ENCODE measurements at regions not wholly inside any gene's neighbourhood (a gene's known extent, or its start where the extent isn't known, plus 50 kb on each side); places are given as distances from the start of the nearest gene placed in this dataset.

GRCh38 chr1:5410652-5411051 lies 581.6 kb downstream of the NPHP4 start:
- no peak overlapping the region for H3K4me3 Mint-ChIP-seq
- H3K27me3 Mint-ChIP-seq (ENCODE audit: low read depth), result peaks cover 4% of the 10 kb centered on the region
- H3K36me3 Mint-ChIP-seq (ENCODE audit: low read depth), result no peaks in the 10 kb centered on the region
- peaks cover 21% of the 10 kb centered on the region for H3K9me3 Mint-ChIP-seq
- peaks cover 2% of the 10 kb centered on the region for H3K4me1 Mint-ChIP-seq (ENCODE audit: low read depth)
- no peak overlapping the region for H3K27ac Mint-ChIP-seq

DNA sequence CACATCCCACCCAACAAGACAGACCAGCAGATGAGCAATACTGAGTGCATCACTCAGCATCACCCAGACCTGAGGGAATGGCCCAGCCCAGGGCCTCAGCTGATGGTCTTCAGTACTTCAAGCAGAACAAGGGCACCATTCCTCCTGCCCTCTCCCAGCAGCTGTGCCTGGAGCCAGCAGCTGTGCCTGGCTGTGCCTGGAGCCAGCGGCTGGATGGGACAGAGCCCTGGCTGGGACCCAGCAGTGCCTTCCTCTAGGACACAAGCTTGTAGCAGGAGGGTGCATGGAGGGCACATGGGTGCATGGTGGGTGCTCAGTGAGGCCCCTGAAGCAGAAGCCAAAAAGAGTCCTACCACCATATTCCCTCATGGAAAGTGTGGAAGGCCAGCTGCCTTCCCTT lies 583.8 kb downstream of the NPHP4 start:
- Mint-ChIP-seq H3K27me3 (ENCODE audit: low read depth) (no peaks in the 10 kb centered on the region), H3K4me3 (no peak overlapping the region), H3K27ac (no peak overlapping the region), H3K9me3 (peaks cover 21% of the 10 kb centered on the region), H3K4me1 (ENCODE audit: low read depth) (peaks cover 2% of the 10 kb centered on the region), H3K36me3 (ENCODE audit: low read depth) (no peaks in the 10 kb centered on the region)

- Mint-ChIP-seq H3K27ac (no peak overlapping the region), H3K27me3 (ENCODE audit: low read depth) (no peaks in the 10 kb centered on the region)
Observed at GRCh38 chr1:5405263-5405662, 587.0 kb downstream of the NPHP4 start.

GRCh38 chr1:5404412-5405203 lies 587.6 kb downstream of the NPHP4 start:
- no peak overlapping the region for H3K4me3 Mint-ChIP-seq
- peaks cover 16% of the 10 kb centered on the region for H3K9me3 Mint-ChIP-seq
- H3K27me3 Mint-ChIP-seq (ENCODE audit: low read depth), result no peaks in the 10 kb centered on the region
- H3K4me1 Mint-ChIP-seq (ENCODE audit: low read depth), result peaks cover 3% of the 10 kb centered on the region
- no peaks in the 10 kb centered on the region for H3K36me3 Mint-ChIP-seq (ENCODE audit: low read depth)
- H3K27ac Mint-ChIP-seq, result no peak overlapping the region

More at GRCh38 chr1:5405263-5405662, 587.0 kb downstream of the NPHP4 start:
- Mint-ChIP-seq H3K4me1 (ENCODE audit: low read depth) (no peaks in the 10 kb centered on the region), H3K4me3 (no peak overlapping the region), H3K36me3 (ENCODE audit: low read depth) (no peaks in the 10 kb centered on the region), H3K9me3 (peaks cover 21% of the 10 kb centered on the region)

- H3K36me3 Mint-ChIP-seq (ENCODE audit: low read depth), result no peaks in the 10 kb centered on the region
- H3K27me3 Mint-ChIP-seq (ENCODE audit: low read depth), result peaks cover 3% of the 10 kb centered on the region
- H3K9me3 Mint-ChIP-seq, result peaks cover 14% of the 10 kb centered on the region
- H3K4me1 Mint-ChIP-seq (ENCODE audit: low read depth), result peaks cover 3% of the 10 kb centered on the region
- H3K27ac Mint-ChIP-seq, result no peak overlapping the region
- H3K4me3 Mint-ChIP-seq, result no peak overlapping the region
Observed at GRCh38 chr1:5403935-5404334, 588.3 kb downstream of the NPHP4 start.

DNA sequence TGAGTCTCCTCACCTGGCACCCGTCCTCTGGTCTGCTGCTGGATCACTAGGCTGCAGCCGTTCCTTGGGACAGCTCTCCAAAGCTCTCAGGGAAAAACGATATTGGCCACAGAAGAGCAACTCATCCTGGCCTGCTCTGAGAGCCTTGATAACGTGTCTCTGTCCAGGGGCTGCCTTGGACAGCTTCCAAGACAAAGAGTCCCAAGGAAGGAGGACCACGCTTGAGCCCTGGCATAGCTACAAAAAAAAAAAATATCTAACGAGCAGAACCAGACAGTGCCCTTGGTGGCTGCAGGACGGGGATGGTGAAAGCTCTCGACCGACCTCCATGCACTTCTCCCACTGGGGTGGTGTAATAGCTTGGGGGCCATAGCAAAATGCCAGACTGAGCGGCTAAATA lies 589.6 kb downstream of the NPHP4 start:
- peaks cover 9% of the 10 kb centered on the region for H3K27me3 Mint-ChIP-seq (ENCODE audit: low read depth)
- H3K36me3 Mint-ChIP-seq (ENCODE audit: low read depth), result no peaks in the 10 kb centered on the region
- no peak overlapping the region for H3K4me3 Mint-ChIP-seq
- H3K9me3 Mint-ChIP-seq, result peaks cover 5% of the 10 kb centered on the region
- no peak overlapping the region for H3K27ac Mint-ChIP-seq
- peaks cover 3% of the 10 kb centered on the region for H3K4me1 Mint-ChIP-seq (ENCODE audit: low read depth)

DNA sequence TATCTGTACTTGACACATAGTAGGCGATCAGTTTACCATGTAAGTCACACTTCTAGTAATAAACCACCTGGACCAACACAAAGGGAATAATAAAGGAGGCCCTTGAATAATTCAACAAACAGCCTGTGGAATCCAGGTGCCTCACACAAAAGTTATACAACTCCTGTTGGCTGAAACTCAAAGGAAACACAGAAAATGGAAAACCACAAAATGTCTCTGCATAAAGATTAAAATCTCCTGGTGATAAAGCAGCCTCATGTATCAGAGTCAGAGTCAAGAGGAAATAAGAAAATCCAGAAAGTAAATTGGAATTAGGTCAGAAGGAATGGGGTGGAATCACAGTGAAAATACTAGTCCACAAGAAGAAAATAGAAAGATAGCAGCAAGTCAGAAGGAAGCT lies 592.5 kb downstream of the NPHP4 start:
- no peak overlapping the region for H3K27ac Mint-ChIP-seq
- no peak overlapping the region for H3K4me3 Mint-ChIP-seq
- peaks cover 10% of the 10 kb centered on the region for H3K9me3 Mint-ChIP-seq
- H3K36me3 Mint-ChIP-seq (ENCODE audit: low read depth), result no peaks in the 10 kb centered on the region
- peaks cover 9% of the 10 kb centered on the region for H3K27me3 Mint-ChIP-seq (ENCODE audit: low read depth)
- H3K4me1 Mint-ChIP-seq (ENCODE audit: low read depth), result peaks cover 3% of the 10 kb centered on the region

DNA sequence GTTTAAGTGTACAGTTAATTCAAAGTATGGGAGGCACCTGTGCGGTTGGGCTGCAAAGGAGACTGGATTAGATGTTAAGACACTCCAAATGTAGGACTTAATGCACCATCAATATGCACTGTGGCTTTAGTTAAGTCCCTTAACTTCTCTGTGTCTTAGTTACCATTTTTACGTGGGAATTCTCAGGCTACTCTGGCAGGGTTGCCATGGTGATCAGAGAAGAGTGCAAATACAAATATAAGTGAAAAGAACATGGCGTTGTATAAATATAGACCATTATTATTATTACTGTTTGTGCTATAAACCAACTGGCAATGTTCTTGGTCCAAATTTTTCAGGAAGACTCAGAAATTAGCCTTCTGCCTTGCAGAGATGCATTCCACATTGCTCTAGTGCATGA lies 595.6 kb downstream of the NPHP4 start:
- peaks cover 14% of the 10 kb centered on the region for H3K27me3 Mint-ChIP-seq (ENCODE audit: low read depth)
- H3K36me3 Mint-ChIP-seq (ENCODE audit: low read depth), result no peaks in the 10 kb centered on the region
- H3K4me3 Mint-ChIP-seq, result no peak overlapping the region
- H3K9me3 Mint-ChIP-seq, result peaks cover 10% of the 10 kb centered on the region
- H3K27ac Mint-ChIP-seq, result no peak overlapping the region
- H3K4me1 Mint-ChIP-seq (ENCODE audit: low read depth), result peaks cover 10% of the 10 kb centered on the region

- Mint-ChIP-seq H3K27me3 (ENCODE audit: low read depth) (peaks cover 12% of the 10 kb centered on the region), H3K27ac (peak overlapping the region; percentile 37)
Observed at GRCh38 chr1:5394111-5394510, 598.1 kb downstream of the NPHP4 start.

DNA sequence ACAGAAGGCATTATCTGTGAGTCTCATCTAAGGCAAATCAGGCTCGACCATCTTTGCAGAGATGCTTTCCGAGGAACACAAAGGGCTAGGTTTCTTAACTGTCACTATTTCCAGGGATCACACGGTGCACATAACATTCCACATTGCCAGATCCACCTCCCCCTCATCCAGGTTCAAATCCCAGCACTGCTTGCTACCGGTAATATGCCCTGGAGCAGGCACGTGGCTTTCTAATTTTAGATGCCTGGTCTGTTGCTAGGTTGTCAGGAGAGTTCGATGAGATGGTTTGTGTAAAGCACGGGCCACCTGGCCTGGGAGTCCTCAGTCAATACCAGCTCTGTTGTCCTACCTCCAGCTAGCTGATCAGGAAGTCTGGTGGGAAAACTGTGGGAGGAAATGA lies 598.6 kb downstream of the NPHP4 start:
- Mint-ChIP-seq H3K9me3 (peaks cover 6% of the 10 kb centered on the region), H3K4me1 (ENCODE audit: low read depth) (peaks cover 19% of the 10 kb centered on the region), H3K36me3 (ENCODE audit: low read depth) (no peaks in the 10 kb centered on the region), H3K27ac (no peak overlapping the region), H3K27me3 (ENCODE audit: low read depth) (peaks cover 9% of the 10 kb centered on the region), H3K4me3 (no peak overlapping the region)

More at GRCh38 chr1:5394111-5394510, 598.1 kb downstream of the NPHP4 start:
- Mint-ChIP-seq H3K4me1 (ENCODE audit: low read depth) (peaks cover 15% of the 10 kb centered on the region), H3K9me3 (peaks cover 9% of the 10 kb centered on the region), H3K4me3 (no peak overlapping the region), H3K36me3 (ENCODE audit: low read depth) (no peaks in the 10 kb centered on the region)

GRCh38 chr1:5393146-5393545 lies 599.1 kb downstream of the NPHP4 start:
- H3K27ac Mint-ChIP-seq, result no peak overlapping the region
- no peaks in the 10 kb centered on the region for H3K36me3 Mint-ChIP-seq (ENCODE audit: low read depth)
- H3K4me1 Mint-ChIP-seq (ENCODE audit: low read depth), result peaks cover 23% of the 10 kb centered on the region
- H3K4me3 Mint-ChIP-seq, result no peak overlapping the region
- H3K9me3 Mint-ChIP-seq, result peaks cover 6% of the 10 kb centered on the region
- peaks cover 9% of the 10 kb centered on the region for H3K27me3 Mint-ChIP-seq (ENCODE audit: low read depth)

GRCh38 chr1:5391725-5392124 lies 600.5 kb downstream of the NPHP4 start:
- Mint-ChIP-seq H3K27ac (no peak overlapping the region), H3K36me3 (ENCODE audit: low read depth) (no peaks in the 10 kb centered on the region), H3K9me3 (peaks cover 6% of the 10 kb centered on the region), H3K4me3 (no peak overlapping the region), H3K4me1 (ENCODE audit: low read depth) (peaks cover 24% of the 10 kb centered on the region), H3K27me3 (ENCODE audit: low read depth) (peaks cover 4% of the 10 kb centered on the region)

GRCh38 chr1:5390504-5390903 lies 601.7 kb downstream of the NPHP4 start:
- no peak overlapping the region for H3K27ac Mint-ChIP-seq

DNA sequence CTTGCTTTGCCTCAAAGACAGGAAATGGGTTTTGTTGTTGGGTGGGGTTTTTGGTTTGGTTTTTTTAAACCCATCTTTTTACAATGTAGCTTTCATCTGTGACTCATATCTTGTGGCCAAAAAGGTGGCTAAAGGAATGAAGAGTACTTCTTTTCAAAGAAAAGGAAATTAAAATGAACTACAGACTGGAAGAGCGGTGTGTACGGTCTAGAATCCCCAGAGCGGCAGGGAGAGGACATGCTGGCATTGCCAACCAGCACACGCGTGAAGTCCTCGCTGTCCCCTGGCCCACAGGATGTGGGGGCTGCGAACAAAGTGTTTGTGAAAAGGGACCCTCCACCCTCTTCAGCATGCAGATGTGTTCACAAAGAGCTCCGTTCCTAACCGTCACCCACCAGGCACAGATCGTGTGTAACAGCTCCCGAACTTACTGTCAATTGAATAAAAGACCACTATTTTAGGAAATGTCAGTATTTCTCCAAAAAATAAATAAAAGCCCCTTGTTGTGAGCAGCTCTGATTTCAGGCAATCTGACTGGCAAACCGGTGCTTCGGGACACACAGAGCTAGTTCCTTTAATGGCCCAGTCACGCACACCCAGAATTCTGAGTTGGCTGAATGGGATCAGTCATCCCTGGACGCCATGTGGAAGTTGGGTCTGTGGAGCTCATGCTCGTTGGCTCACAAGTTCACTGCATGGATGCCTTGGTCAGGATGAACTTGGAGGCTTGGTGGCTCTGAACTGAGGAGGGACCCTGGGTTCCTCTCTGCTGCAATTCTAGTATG lies 602.9 kb downstream of the NPHP4 start:
- Mint-ChIP-seq H3K9me3 (no peaks in the 10 kb centered on the region), H3K4me1 (ENCODE audit: low read depth) (peaks cover 22% of the 10 kb centered on the region), H3K27ac (peak overlapping the region; percentile 85), H3K27me3 (ENCODE audit: low read depth) (peaks cover 4% of the 10 kb centered on the region), H3K36me3 (ENCODE audit: low read depth) (no peaks in the 10 kb centered on the region), H3K4me3 (peak overlapping the region; percentile 79)

More at GRCh38 chr1:5390504-5390903, 601.7 kb downstream of the NPHP4 start:
- no peak overlapping the region for H3K4me3 Mint-ChIP-seq
- H3K36me3 Mint-ChIP-seq (ENCODE audit: low read depth), result no peaks in the 10 kb centered on the region
- H3K27me3 Mint-ChIP-seq (ENCODE audit: low read depth), result peaks cover 4% of the 10 kb centered on the region
- H3K9me3 Mint-ChIP-seq, result peaks cover 3% of the 10 kb centered on the region
- H3K4me1 Mint-ChIP-seq (ENCODE audit: low read depth), result peaks cover 24% of the 10 kb centered on the region

DNA sequence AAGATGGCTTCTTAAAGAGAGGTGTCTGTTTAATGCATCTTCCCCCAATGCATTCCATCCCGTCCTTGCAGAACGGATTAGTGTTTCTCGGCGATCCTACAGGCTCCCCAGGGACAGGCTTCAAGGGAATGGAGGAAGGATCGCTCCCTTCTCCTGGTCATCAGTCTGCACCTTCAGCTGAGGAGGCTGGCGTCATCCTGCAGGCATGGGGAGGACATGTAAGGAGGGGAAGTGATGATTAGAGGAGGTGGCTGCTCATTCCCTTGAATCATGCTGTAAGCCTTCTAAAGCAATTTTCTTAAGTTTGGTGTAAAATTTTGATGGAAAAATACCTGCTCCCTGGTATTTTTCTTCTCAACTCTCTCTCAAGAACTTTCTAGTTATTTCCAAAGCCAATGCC lies 603.6 kb downstream of the NPHP4 start:
- H3K4me3 Mint-ChIP-seq, result peak overlapping the region; percentile 79
- H3K27ac Mint-ChIP-seq, result peak overlapping the region; percentile 85
- peaks cover 22% of the 10 kb centered on the region for H3K4me1 Mint-ChIP-seq (ENCODE audit: low read depth)
- H3K9me3 Mint-ChIP-seq, result no peaks in the 10 kb centered on the region
- peaks cover 4% of the 10 kb centered on the region for H3K27me3 Mint-ChIP-seq (ENCODE audit: low read depth)
- H3K36me3 Mint-ChIP-seq (ENCODE audit: low read depth), result no peaks in the 10 kb centered on the region

Data from T-helper 1 cell treated with Interleukin-12 subunit alpha and Interleukin-12 subunit beta and Interleukin-4 antibody, amounts not matched to agents 30 μg/mL and 1 μg/mL, for 36 hours (primary cell).